ENCODE measurements at regions not wholly inside any gene's neighbourhood (a gene's known extent, or its start where the extent isn't known, plus 50 kb on each side); places are given as distances from the start of the nearest gene placed in this dataset.
"Not testable (repeated sequence)": the region's sequence is repeated elsewhere in the genome, so short reads cannot be mapped to it uniquely, and the experiment has no call there.

GRCh38 chr3:94846251-94846650 lies 783.4 kb downstream of the NSUN3 start:
- DNase-seq (ENCODE audit: low spot score): not testable (repeated sequence)

GRCh38 chr3:94862703-94863102 lies 799.8 kb downstream of the NSUN3 start:
- DNase-seq (ENCODE audit: low spot score): peak; percentile 14

- no peak for DNase-seq (ENCODE audit: low spot score)
These were observed 806.2 kb downstream of the NSUN3 start for GRCh38 chr3:94869059-94869547.

- DNase-seq (ENCODE audit: low spot score): no peak
These were observed 810.9 kb downstream of the NSUN3 start for GRCh38 chr3:94873751-94874150.

GRCh38 chr3:94875149-94875548 lies 812.3 kb downstream of the NSUN3 start:
- DNase-seq (ENCODE audit: low spot score): no peak

- DNase-seq (ENCODE audit: low spot score): no peak
These were observed 824.2 kb downstream of the NSUN3 start for GRCh38 chr3:94887065-94887464.

DNA sequence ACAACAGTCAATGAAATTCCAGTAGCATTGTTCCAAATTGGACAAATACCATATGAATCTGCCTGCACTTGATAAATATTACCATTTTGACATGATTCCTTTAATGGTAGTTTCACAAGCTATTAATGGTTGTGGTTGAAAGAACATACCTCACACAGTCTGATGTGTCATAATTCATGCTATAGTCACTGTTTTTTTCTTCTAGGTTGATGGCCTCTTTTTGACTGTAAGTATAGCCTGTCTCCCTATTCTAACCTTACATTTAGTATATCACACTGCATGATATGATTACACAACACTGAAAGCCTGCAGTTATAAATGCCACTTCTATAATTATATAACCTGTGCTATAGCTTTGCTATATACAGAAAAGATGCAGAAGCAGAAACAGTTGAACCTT lies 834.1 kb downstream of the NSUN3 start:
- DNase-seq (ENCODE audit: low spot score): no peak

- DNase-seq (ENCODE audit: low spot score): no peak
These were observed 841.4 kb downstream of the NSUN3 start for GRCh38 chr3:94904156-94904674.

- no peak for DNase-seq (ENCODE audit: low spot score)
These were observed 846.9 kb downstream of the NSUN3 start for GRCh38 chr3:94909726-94910125.

- DNase-seq (ENCODE audit: low spot score): no peak
These were observed 849.8 kb downstream of the NSUN3 start for GRCh38 chr3:94912656-94913055.

- no peak for DNase-seq (ENCODE audit: low spot score)
These were observed 864.3 kb downstream of the NSUN3 start for GRCh38 chr3:94927175-94927574.

DNA sequence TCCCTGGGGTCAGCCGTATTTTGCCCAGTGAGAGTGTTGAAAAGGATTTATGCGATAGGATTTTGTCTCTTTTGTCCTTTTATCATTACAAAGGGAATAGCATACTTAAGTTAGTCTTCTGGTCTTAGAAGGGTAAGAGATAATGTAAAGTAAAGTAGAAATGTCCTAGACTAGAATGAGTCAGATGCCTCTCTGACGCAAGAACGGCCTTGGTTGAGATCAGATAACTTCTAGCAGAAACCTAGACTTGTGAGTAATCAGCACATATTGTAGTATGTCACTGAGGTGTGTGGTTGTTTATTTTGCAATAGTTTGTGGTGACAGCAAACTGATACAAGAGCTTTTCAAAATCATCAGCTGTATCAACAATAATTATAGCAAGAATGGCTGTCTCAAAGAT lies 866.1 kb downstream of the NSUN3 start:
- DNase-seq (ENCODE audit: low spot score): no peak

- DNase-seq (ENCODE audit: low spot score): no peak
These were observed 873.1 kb downstream of the NSUN3 start for GRCh38 chr3:94935738-94936580.

DNA sequence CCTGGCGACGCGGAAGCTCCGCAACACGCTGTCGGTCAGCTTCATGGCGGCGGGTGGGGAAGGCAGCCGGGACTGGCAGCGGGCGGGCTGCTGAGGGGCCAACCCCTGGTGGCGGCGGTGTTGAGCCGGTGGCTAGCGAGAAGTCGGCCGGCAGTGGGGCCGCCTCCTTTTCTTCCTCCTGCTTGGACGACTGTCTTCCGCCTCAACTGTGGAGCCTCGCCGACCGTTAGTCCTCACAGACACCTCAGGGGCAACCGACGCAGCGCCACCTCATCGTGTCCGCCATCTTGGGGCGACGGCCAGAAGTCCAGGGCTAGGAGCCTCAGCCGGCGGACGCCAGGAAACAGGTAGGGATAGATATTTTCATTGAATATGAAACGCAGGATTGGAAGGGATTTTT lies 875.1 kb downstream of the NSUN3 start:
- no peak for DNase-seq (ENCODE audit: low spot score)

DNA sequence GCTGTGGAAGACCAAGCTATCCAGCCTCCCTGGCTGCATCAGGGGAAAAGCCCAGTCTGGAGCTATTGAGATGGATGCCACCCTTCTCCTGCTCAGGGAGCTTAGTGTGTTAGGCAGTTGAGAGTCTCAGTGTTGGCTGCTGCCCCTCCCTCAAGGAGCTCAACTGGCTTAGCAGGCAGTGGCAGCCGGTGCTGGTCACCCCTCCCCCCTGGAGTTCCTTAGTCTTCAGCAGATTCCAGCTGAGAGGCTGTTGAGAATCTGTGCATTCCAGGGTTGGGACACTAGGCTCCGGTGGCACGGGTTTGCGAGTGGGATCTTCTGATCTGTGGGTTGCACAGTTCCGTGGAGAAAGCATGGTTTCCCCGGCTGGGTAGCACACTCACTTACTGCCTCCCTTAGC lies 883.8 kb downstream of the NSUN3 start:
- DNase-seq (ENCODE audit: low spot score): no peak

DNA sequence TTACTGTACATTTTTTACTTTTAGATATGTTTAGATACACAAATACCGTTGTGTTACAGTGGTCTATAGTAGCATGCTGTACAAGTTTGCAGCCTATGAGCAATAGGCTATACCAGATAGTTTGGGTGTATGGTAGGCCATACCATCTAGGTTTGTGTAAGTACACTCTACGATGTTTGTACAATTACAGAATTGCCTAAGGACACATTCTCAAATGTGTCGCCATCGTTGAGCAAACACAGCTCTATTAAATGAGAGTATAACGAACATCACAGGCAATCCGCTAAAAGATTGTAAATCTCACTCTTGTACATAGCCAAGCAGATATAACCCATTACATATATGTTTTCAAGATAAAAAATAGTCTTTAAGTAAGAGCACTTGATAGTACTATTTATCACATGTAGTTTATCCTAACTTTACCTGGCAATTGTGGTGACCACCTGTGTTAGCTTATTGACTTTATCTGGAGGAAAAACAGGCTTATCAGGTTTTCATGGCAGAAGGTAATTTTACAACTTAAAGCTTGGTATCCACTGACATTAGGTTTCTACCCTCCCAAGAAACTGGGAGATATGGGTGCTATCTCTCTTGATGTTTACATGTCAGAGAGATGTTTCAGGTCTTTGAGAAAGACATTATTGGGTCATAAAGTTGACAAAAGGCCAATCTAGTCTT lies 898.7 kb downstream of the NSUN3 start:
- DNase-seq (ENCODE audit: low spot score): no peak

GRCh38 chr3:94965867-94966475 lies 903.1 kb downstream of the NSUN3 start:
- no peak for DNase-seq (ENCODE audit: low spot score)

- no peak for DNase-seq (ENCODE audit: low spot score)
These were observed 904.3 kb downstream of the NSUN3 start for GRCh38 chr3:94967196-94967595.

DNA sequence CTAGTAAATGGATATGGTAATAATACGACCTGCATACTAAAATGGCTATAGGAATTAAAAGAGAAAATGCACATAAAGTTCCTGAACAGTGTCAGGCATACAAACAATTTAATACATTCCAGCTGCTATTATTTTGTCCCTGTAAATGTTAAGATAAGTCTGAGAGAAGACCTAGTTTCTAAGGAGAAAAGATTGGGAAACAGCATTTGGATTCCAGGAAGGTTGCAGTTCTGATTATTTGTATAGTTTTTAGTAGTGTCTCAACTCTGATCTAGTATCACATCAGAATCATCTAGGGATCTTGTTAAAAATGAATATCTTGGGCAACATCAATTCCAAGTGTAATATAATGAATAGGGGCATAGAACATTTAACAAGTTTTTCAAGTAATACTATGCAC lies 905.7 kb downstream of the NSUN3 start:
- no peak for DNase-seq (ENCODE audit: low spot score)

GRCh38 chr3:94972066-94972465 lies 909.2 kb downstream of the NSUN3 start:
- DNase-seq (ENCODE audit: low spot score): no peak

DNA sequence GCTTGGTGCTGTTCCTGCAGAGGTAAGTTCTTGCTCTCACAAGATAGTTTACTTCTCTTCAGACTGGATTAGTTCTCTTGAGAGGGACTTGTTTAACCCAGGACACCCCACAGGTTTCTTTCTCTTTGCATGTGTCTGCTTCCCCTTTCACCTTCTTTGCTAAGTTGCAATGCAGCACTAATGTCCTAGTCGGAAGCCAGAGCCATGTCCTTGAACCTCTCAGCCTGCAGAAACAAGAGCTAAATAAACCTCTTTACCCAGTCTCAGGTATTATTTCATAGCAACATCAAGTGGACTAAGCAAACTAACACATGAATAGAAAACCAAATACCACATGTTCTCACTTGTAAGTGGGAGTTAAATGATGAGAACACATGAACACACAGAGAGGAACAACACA lies 915.2 kb downstream of the NSUN3 start:
- no peak for DNase-seq (ENCODE audit: low spot score)

- no peak for DNase-seq (ENCODE audit: low spot score)
These were observed 922.9 kb downstream of the NSUN3 start for GRCh38 chr3:94985778-94986177.
